GM12865 (cell line): ENCODE measurements at regions not wholly inside any gene's neighbourhood (a gene's known extent, or its start where the extent isn't known, plus 50 kb on each side); places are given as distances from the start of the nearest gene placed in this dataset.

Source experiments
- DNase-seq: peaks from one replicate; pipeline ENCODE4 v3.0.0; 2010; ENCODE audit warnings: low read depth
- H3K4me3 ChIP-seq: 2 replicates; pipeline ENCODE4 v1.5.1; 2011; ENCODE audit warnings: mild to moderate bottlenecking, low read depth, low read length, control low read depth
- CTCF ChIP-seq: IDR thresholded peaks from 2 replicates; pipeline ENCODE4 v1.5.1; 2011; ENCODE audit warnings: low read length, control low read depth, low read depth, inconsistent platforms; ENCODE audit not compliant: insufficient read depth; ENCODE audit errors: missing control alignments

GRCh38 chr15:96595951-96596350 is 265.5 kb downstream of the NR2F2 start:
- H3K4me3 ChIP-seq, result no peak overlapping the region
- DNase-seq, result no peak
- no peak for TF ChIP-seq CTCF

DNA sequence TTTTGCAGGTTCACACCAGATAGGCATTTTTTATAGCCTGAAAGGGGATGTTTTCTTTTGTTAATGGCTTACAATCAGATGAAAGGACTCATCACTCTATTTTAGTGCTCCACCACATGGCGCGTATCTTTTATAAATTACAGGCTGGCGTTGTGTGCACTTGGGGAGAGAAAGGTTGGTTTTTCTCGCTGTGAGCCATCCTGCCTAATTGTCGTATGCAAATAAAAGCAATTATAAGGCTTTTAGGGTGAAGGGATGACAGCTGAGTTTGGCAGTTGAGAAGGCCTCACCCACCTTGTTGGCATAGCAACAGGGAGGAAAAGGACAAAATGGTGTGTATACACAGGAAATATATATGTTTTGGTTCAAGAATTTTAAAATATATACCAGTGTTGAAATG is 268.0 kb downstream of the NR2F2 start:
- no peak for DNase-seq
- no peak for TF ChIP-seq CTCF
- no peak overlapping the region for H3K4me3 ChIP-seq

DNA sequence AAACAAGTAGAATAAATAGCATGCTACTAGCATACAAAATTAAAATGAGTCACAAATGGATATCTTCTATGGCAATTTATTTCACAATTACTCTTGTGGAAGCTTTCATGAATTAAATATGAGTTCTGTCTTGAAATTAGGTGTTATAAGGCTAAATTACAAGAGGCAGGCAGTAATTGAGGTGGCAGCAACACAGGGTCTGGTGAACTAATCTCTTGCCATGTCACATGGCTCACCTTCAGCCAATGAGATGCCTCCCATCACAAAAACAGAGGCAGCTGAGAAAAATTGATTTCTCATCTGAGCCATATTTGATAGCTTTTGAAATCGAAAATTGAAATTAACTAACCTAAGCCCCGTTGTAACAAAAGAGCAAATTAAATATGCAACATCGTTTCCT is 268.8 kb downstream of the NR2F2 start:
- H3K4me3 ChIP-seq, result no peak overlapping the region
- no peak for DNase-seq
- no peak for TF ChIP-seq CTCF

DNA sequence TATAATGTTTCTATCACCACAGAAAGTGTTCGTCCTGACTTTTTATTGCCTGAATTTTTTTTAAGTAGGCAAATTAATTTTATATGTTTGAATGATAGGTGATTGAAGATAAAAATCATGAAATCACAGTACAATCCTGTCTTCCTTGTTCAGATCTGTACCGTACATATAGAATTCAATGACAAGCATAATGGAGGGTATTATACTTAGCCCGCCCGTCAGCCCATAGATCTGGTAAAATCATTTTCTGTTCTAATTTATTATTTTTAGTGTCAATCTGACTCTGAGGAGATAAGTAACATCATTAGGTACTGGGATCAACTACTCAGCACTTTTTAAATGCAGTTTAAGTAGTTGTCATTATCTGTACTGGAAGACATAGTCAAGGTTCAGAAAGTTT is 269.9 kb downstream of the NR2F2 start:
- DNase-seq, result no peak
- no peak for TF ChIP-seq CTCF
- no peak overlapping the region for H3K4me3 ChIP-seq

GRCh38 chr15:96606617-96607016 is 276.1 kb downstream of the NR2F2 start:
- TF ChIP-seq CTCF, result no peak
- DNase-seq, result no peak
- H3K4me3 ChIP-seq, result no peak overlapping the region

DNA sequence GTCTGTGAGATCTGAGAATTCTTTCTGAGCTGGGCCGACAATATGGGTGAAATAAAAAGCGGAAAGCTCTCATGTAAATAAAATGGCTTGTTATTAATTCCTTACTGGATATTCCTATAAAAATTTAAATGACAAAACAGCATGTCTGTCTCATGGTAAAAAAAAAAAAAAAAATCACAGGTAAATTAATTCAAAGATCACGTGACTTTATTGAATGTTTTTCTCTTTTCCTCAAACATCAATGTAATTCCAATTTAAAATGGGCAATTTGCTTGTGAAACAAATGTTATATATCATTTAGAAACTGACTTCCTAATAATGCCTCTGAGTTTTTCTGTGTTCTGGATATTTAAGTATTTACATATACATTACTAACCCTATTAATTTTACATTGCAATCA is 280.3 kb downstream of the NR2F2 start:
- H3K4me3 ChIP-seq, result no peak overlapping the region
- DNase-seq, result no peak
- no peak for TF ChIP-seq CTCF

- no peak for TF ChIP-seq CTCF
- no peak overlapping the region for H3K4me3 ChIP-seq
- DNase-seq, result no peak
Observed at GRCh38 chr15:96612917-96613316, 282.4 kb downstream of the NR2F2 start.
